ENCODE measurements at regions not wholly inside any gene's neighbourhood (a gene's known extent, or its start where the extent isn't known, plus 50 kb on each side); places are given as distances from the start of the nearest gene placed in this dataset.

DNA sequence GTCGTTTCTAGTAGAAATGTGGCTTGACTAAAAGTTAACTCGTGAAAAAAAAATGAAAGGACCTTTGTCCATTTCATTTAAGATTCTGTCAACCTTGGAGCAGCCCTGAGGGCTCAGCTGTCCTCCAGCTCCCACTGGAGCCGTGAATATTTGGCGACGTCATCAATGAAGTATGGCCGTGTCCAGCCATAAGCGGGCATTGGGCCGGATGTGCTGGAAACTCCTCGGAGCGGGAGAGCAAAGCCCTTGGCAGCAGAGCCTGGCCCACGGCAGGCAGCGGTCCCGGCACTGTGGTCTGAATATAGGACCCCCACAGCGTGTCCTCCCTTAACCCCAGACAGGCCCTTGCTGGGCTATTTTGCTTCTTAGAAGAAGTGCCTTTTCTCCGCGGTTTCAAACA is 50.0 kb downstream of the JAKMIP3 start:
- no peak overlapping the region for H3K4me3 ChIP-seq (ENCODE audit: low read depth, low read length)
- DNase-seq (ENCODE audit: low read depth in 4 of 6, low spot score in 6 of 6) = peak in 2 of 6 donors; percentile 28 to 33
- 46% methylated on average over 15 of the region's 16 CpGs for WGBS (ENCODE audit: insufficient coverage)
- peaks cover 39% of the 10 kb centered on the region for H3K36me3 ChIP-seq (ENCODE audit: control insufficient read depth, insufficient read depth, low read length)
- H3K27ac ChIP-seq (ENCODE audit: low read depth, low read length) = no peak overlapping the region
- H3K27me3 ChIP-seq (ENCODE audit: control insufficient read depth, insufficient read depth, low read length) = no peaks in the 10 kb centered on the region
- H3K9me3 ChIP-seq (ENCODE audit: control insufficient read depth, insufficient read depth, low read length) = no peaks in the 10 kb centered on the region
- peaks cover 30% of the 10 kb centered on the region for H3K4me1 ChIP-seq (ENCODE audit: control insufficient read depth, insufficient read depth, low read length)

DNA sequence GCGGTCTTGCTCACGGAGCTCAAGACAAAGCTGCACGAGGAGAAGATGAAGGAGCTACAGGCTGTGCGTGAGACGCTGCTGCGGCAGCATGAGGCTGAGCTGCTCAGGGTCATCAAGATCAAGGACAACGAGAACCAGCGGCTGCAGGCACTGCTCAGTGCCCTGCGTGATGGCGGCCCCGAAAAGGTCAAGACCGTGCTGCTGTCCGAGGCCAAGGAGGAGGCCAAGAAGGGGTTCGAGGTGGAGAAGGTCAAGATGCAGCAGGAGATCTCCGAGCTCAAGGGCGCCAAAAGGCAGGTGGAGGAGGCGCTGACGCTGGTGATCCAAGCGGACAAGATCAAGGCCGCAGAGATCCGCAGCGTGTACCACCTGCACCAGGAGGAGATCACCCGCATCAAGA is 51.4 kb downstream of the JAKMIP3 start:
- H3K27me3 ChIP-seq (ENCODE audit: control insufficient read depth, insufficient read depth, low read length) = no peaks in the 10 kb centered on the region
- H3K4me1 ChIP-seq (ENCODE audit: control insufficient read depth, insufficient read depth, low read length) = peaks cover 23% of the 10 kb centered on the region
- peaks cover 36% of the 10 kb centered on the region for H3K36me3 ChIP-seq (ENCODE audit: control insufficient read depth, insufficient read depth, low read length)
- H3K4me3 ChIP-seq (ENCODE audit: low read depth, low read length) = no peak overlapping the region
- H3K27ac ChIP-seq (ENCODE audit: low read depth, low read length) = no peak overlapping the region
- WGBS (ENCODE audit: insufficient coverage) = 96% methylated on average over 23 of the region's 23 CpGs
- no peaks in the 10 kb centered on the region for H3K9me3 ChIP-seq (ENCODE audit: control insufficient read depth, insufficient read depth, low read length)
- no peak for DNase-seq (ENCODE audit: low read depth in 4 of 6, low spot score in 6 of 6)

DNA sequence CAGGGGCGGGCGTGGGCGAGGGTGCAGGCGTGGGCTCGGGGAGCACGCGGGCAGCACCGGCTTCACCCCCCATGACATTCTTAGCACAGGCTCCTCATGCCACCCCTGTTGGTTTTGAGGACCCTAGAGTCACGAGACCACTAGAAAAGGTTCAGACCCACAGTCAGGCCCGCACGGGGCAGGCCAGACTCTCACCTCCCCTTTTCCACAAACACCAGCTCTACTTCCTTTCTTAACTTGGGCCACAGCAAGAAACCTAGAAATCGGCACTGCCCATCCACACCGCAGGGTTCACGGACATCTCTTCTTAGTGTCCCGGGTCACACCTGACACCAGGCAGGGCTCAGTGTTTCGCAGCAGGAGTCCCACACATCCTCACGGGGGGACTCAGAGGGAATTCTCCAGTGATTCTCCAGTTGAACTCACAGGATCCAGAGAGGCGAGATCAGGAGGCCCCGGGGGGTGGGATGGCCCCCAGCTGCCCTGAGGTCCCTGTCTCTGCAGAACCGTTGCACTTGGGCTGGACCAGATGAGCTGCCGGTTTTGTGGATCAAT is 52.0 kb downstream of the JAKMIP3 start:
- H3K4me3 ChIP-seq (ENCODE audit: low read depth, low read length) = no peak overlapping the region
- H3K4me1 ChIP-seq (ENCODE audit: control insufficient read depth, insufficient read depth, low read length) = peaks cover 18% of the 10 kb centered on the region
- no peaks in the 10 kb centered on the region for H3K27me3 ChIP-seq (ENCODE audit: control insufficient read depth, insufficient read depth, low read length)
- no peak overlapping the region for H3K27ac ChIP-seq (ENCODE audit: low read depth, low read length)
- 90% methylated on average over 21 of the region's 21 CpGs for WGBS (ENCODE audit: insufficient coverage)
- H3K36me3 ChIP-seq (ENCODE audit: control insufficient read depth, insufficient read depth, low read length) = peaks cover 39% of the 10 kb centered on the region
- DNase-seq (ENCODE audit: low read depth in 4 of 6, low spot score in 6 of 6) = no peak
- H3K9me3 ChIP-seq (ENCODE audit: control insufficient read depth, insufficient read depth, low read length) = no peaks in the 10 kb centered on the region

DNA sequence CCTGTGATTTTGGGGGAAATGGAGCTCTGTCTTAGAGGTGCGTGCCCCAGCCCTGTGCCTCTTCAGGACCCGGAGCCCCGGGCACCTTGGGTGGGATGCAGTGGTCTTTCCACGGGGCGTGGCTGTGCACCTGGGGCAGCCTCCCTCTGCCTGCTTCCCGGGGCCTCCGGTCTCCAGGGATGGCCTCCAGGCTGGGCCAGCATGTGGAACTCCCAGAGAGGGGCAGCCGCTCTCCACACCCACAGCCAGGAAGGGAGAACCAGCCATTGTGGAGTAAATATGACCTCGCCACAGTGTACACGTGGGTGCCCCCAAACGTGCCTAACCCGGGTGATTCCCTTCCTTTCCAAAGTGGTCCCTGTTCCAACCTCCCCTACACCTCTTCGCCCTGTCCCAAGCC is 52.6 kb downstream of the JAKMIP3 start:
- H3K4me1 ChIP-seq (ENCODE audit: control insufficient read depth, insufficient read depth, low read length) = peaks cover 11% of the 10 kb centered on the region
- no peak overlapping the region for H3K27ac ChIP-seq (ENCODE audit: low read depth, low read length)
- no peaks in the 10 kb centered on the region for H3K27me3 ChIP-seq (ENCODE audit: control insufficient read depth, insufficient read depth, low read length)
- DNase-seq (ENCODE audit: low read depth in 4 of 6, low spot score in 6 of 6) = no peak
- no peak overlapping the region for H3K4me3 ChIP-seq (ENCODE audit: low read depth, low read length)
- H3K36me3 ChIP-seq (ENCODE audit: control insufficient read depth, insufficient read depth, low read length) = peaks cover 39% of the 10 kb centered on the region
- H3K9me3 ChIP-seq (ENCODE audit: control insufficient read depth, insufficient read depth, low read length) = no peaks in the 10 kb centered on the region
- WGBS (ENCODE audit: insufficient coverage) = 91% methylated on average over 13 of the region's 13 CpGs

DNA sequence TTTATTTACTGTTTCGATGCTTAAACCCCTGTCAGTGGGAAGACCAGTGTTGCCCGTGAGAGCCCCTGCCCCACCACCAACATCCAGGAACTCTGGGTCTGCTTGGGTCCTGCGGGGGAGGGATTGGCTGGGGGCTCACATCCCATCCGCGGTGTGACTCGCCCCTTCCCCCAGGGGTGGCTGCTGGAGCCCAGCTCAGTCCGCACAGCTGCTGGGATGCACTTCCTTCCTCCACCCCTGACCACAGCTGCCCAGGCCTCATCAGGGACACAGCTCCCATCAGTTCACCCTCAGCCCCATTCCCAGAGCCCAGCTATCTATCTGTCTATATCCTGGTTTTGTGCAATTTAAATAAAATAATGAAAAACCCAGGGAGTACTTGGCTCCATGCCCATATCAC is 54.5 kb downstream of the JAKMIP3 start:
- no peak for DNase-seq (ENCODE audit: low read depth in 4 of 6, low spot score in 6 of 6)
- Histone ChIP-seq H3K4me3 (ENCODE audit: low read depth, low read length) (no peak overlapping the region), H3K36me3 (ENCODE audit: control insufficient read depth, insufficient read depth, low read length) (peaks cover 46% of the 10 kb centered on the region), H3K27me3 (ENCODE audit: control insufficient read depth, insufficient read depth, low read length) (no peaks in the 10 kb centered on the region), H3K4me1 (ENCODE audit: control insufficient read depth, insufficient read depth, low read length) (peaks cover 4% of the 10 kb centered on the region), H3K27ac (ENCODE audit: low read depth, low read length) (no peak overlapping the region), H3K9me3 (ENCODE audit: control insufficient read depth, insufficient read depth, low read length) (no peaks in the 10 kb centered on the region)
- 63% methylated on average over 7 of the region's 7 CpGs for WGBS (ENCODE audit: insufficient coverage)

DNA sequence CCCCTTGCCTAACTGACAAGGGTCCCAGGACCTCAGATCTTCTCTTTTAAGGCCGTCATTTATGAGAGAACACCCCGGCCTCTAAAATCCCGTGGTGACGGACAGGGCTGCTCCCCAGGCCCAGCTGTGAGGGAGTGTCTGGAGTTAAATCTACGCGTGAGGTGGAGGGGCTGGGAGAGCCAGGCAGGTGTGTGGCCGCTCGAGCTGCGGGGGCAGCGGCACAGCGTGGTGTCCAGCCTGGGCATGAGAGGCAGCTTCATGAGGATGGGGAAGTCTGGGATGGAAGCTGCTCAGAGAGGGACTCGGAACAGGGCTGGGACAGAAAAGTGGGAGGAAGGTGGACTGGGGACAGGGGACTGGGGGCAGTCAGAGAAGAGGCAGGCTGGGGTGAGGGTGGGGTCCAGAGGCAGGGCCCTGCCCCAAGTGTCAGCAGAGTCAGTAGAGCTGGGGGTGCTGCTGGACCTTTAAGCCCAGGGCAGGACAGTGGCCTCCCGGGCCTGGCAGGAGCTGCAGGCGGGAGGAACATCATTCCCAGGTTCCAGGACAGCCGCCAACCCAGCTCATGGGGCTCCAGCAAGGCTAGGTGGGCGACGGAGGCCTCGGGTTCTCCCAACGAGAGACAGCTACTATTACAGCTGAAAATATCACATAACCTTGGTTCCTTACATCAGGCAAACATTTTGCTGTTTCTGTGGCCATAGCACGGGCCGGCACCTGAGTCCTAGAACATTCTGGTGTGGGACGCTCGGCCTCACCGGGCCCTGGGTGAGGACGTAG is 55.2 kb downstream of the JAKMIP3 start:
- Histone ChIP-seq H3K27me3 (ENCODE audit: control insufficient read depth, insufficient read depth, low read length) (no peaks in the 10 kb centered on the region), H3K9me3 (ENCODE audit: control insufficient read depth, insufficient read depth, low read length) (no peaks in the 10 kb centered on the region), H3K36me3 (ENCODE audit: control insufficient read depth, insufficient read depth, low read length) (peaks cover 46% of the 10 kb centered on the region), H3K4me3 (ENCODE audit: low read depth, low read length) (no peak overlapping the region), H3K27ac (ENCODE audit: low read depth, low read length) (no peak overlapping the region), H3K4me1 (ENCODE audit: control insufficient read depth, insufficient read depth, low read length) (peaks cover under 1% of the 10 kb centered on the region)
- no peak for DNase-seq (ENCODE audit: low read depth in 4 of 6, low spot score in 6 of 6)
- 87% methylated on average over 25 of the region's 25 CpGs for WGBS (ENCODE audit: insufficient coverage)

DNA sequence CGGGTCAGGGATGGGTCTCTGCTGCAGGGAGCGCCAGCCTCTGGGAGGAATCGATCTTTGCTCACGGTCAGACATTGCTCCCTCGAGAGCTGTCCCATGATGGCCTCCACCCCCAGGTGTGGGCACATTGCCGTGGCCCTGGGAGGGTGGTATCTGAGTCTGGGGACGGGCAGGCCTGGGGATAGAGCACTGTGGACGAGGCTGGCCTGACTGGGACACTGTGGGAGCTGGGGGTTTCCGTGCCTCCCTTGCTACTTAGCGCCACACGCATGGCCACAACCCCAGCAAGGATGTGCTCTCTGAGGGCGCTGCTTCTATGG is 55.7 kb downstream of the JAKMIP3 start:
- Histone ChIP-seq H3K4me3 (ENCODE audit: low read depth, low read length) (no peak overlapping the region), H3K27me3 (ENCODE audit: control insufficient read depth, insufficient read depth, low read length) (no peaks in the 10 kb centered on the region), H3K27ac (ENCODE audit: low read depth, low read length) (no peak overlapping the region), H3K4me1 (ENCODE audit: control insufficient read depth, insufficient read depth, low read length) (no peaks in the 10 kb centered on the region), H3K36me3 (ENCODE audit: control insufficient read depth, insufficient read depth, low read length) (peaks cover 46% of the 10 kb centered on the region), H3K9me3 (ENCODE audit: control insufficient read depth, insufficient read depth, low read length) (no peaks in the 10 kb centered on the region)
- no peak for DNase-seq (ENCODE audit: low read depth in 4 of 6, low spot score in 6 of 6)
- WGBS (ENCODE audit: insufficient coverage) = 82% methylated on average over 9 of the region's 12 CpGs

DNA sequence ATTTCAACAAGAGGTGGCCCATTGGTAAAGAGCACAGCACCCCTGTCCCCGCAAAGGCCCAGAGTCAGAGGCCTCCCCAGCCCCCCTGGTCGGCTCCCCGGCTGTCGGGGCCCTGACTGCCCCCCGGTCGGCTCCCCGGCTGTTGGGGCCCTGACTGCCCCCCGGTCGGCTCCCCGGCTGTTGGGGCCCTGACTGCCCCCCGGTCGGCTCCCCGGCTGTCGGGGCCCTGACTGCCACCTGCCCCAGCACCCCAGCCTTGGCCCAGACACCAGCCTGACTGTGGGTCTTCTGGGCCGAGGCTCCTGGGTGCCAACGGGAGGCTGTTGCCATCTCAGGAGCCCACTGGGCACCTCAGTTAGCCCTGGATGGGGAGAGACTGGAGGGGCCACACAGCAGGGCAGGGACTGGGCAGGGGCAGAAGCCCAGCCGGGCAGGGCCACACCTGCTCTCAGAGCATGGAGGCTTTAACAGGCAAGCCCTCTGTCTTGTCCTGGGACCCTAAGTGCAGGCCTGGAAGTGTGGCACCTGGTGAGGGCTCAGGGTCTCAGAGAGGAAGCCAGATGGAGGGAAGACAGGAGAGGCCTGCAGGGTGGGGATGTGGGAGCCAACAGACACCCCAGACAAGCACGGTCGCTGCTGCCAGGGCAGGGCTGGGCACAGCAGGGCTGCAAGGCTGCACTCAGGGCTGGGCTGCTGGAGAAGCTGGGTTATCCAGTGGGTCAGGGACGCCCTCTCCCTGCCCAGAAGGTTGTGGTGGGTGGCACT is 56.5 kb downstream of the JAKMIP3 start:
- Histone ChIP-seq H3K4me1 (ENCODE audit: control insufficient read depth, insufficient read depth, low read length) (no peaks in the 10 kb centered on the region), H3K27ac (ENCODE audit: low read depth, low read length) (no peak overlapping the region), H3K4me3 (ENCODE audit: low read depth, low read length) (no peak overlapping the region), H3K9me3 (ENCODE audit: control insufficient read depth, insufficient read depth, low read length) (no peaks in the 10 kb centered on the region), H3K27me3 (ENCODE audit: control insufficient read depth, insufficient read depth, low read length) (no peaks in the 10 kb centered on the region), H3K36me3 (ENCODE audit: control insufficient read depth, insufficient read depth, low read length) (peaks cover 42% of the 10 kb centered on the region)
- no peak for DNase-seq (ENCODE audit: low read depth in 4 of 6, low spot score in 6 of 6)
- WGBS (ENCODE audit: insufficient coverage) = 92% methylated on average over 17 of the region's 20 CpGs

DNA sequence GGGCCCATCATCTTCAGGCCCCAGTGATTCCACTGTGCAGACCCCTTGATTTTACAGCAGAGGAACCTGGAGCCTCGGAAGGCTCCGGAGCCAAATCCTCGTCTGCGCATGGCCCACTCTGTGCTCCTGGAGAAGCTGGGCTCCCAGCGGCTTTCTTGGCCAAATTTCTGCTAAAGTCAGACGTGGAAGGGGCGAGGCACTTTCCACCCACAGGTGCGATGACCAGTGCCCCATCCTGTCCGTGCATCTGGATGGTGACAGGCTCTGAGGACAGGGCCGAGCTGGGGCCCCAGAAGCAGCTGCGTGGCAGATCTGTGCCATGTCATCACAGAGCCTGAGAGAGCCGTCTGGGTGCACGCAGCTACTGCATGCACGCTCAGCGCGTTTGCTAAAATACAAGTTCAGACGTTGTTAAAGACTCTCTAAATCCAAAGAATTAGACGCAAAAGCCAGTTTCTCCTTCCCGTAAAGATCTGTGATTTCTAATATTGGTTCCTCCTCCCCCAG is 57.2 kb downstream of the JAKMIP3 start:
- no peaks in the 10 kb centered on the region for H3K4me1 ChIP-seq (ENCODE audit: control insufficient read depth, insufficient read depth, low read length)

More for the DNA sequence above, 57.2 kb downstream of the JAKMIP3 start:
- H3K4me3 ChIP-seq (ENCODE audit: low read depth, low read length) = no peak overlapping the region
- H3K27me3 ChIP-seq (ENCODE audit: control insufficient read depth, insufficient read depth, low read length) = no peaks in the 10 kb centered on the region
- no peak for DNase-seq (ENCODE audit: low read depth in 4 of 6, low spot score in 6 of 6)
- no peaks in the 10 kb centered on the region for H3K9me3 ChIP-seq (ENCODE audit: control insufficient read depth, insufficient read depth, low read length)
- H3K27ac ChIP-seq (ENCODE audit: low read depth, low read length) = no peak overlapping the region
- WGBS (ENCODE audit: insufficient coverage) = 81% methylated on average over 16 of the region's 19 CpGs
- H3K36me3 ChIP-seq (ENCODE audit: control insufficient read depth, insufficient read depth, low read length) = peaks cover 34% of the 10 kb centered on the region

Measured in spinal cord (tissue), 9 donors.